ENCODE measurements at regions not wholly inside any gene's neighbourhood (a gene's known extent, or its start where the extent isn't known, plus 50 kb on each side); places are given as distances from the start of the nearest gene placed in this dataset.

DNA sequence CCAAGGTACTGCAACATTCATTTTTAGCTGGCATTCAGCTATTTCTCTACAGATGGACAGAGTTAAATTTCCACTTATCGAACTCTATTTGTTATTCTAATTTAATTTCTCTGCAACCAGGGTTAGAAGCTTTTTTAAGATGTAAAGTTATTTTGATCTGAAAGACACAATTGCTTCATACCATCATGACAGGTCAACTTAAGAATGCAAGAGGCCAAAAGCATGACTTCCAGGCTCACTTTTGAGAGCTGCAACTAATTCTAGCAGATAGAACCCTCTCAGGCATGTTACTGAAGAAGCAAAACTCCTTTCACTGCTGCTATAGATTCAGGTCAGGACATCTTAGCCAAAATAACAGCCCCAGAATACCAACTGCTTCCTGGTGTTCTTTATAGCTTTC lies 86.5 kb upstream of the GALNT18 start:
- Mint-ChIP-seq H3K9me3 (no peaks in the 10 kb centered on the region), H3K4me3 (no peak overlapping the region), H3K27ac (no peak overlapping the region), H3K4me1 (no peaks in the 10 kb centered on the region), H3K27me3 (ENCODE audit: insufficient read depth, low read depth, poor library complexity) (peaks cover 5% of the 10 kb centered on the region), H3K36me3 (ENCODE audit: low read depth) (no peaks in the 10 kb centered on the region)
- ATAC-seq (no peak), DNase-seq (ENCODE audit: low spot score) (no peak)
- H3K9me2 ChIP-seq (ENCODE audit: insufficient read depth) = no peaks in the 10 kb centered on the region; the same call in 1 of the 2 replicates
- no peaks in the 10 kb centered on the region for H3K27me3 ChIP-seq (ENCODE audit: insufficient read depth)
- TF ChIP-seq, protein P1, sequence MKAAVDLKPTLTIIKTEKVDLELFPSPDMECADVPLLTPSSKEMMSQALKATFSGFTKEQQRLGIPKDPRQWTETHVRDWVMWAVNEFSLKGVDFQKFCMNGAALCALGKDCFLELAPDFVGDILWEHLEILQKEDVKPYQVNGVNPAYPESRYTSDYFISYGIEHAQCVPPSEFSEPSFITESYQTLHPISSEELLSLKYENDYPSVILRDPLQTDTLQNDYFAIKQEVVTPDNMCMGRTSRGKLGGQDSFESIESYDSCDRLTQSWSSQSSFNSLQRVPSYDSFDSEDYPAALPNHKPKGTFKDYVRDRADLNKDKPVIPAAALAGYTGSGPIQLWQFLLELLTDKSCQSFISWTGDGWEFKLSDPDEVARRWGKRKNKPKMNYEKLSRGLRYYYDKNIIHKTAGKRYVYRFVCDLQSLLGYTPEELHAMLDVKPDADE (IDR thresholded peaks at IDR 0.05) = no peak
- TF ChIP-seq JUNB (IDR thresholded peaks at IDR 0.05; ENCODE audit: unreplicated experiment) (no peak), EZH2 (IDR thresholded peaks at IDR 0.05; ENCODE audit: low read depth, unreplicated experiment) (no peak), ZNF114 (CRISPR knock-in tag; IDR thresholded peaks at IDR 0.05) (no peak), ZNF331 (CRISPR knock-in tag; IDR thresholded peaks at IDR 0.05; ENCODE audit: low read depth) (no peak), EZH2phosphoT487 (IDR thresholded peaks at IDR 0.05; ENCODE audit: unreplicated experiment) (no peak), STAT1 (IDR thresholded peaks at IDR 0.05; ENCODE audit: unreplicated experiment) (no peak), POLR2AphosphoS5 (IDR thresholded peaks at IDR 0.05; ENCODE audit: low read depth) (no peak), NANOG (IDR thresholded peaks at IDR 0.05; ENCODE audit: borderline replicate concordance) (no peak)
- TF ChIP-seq, protein P2, sequence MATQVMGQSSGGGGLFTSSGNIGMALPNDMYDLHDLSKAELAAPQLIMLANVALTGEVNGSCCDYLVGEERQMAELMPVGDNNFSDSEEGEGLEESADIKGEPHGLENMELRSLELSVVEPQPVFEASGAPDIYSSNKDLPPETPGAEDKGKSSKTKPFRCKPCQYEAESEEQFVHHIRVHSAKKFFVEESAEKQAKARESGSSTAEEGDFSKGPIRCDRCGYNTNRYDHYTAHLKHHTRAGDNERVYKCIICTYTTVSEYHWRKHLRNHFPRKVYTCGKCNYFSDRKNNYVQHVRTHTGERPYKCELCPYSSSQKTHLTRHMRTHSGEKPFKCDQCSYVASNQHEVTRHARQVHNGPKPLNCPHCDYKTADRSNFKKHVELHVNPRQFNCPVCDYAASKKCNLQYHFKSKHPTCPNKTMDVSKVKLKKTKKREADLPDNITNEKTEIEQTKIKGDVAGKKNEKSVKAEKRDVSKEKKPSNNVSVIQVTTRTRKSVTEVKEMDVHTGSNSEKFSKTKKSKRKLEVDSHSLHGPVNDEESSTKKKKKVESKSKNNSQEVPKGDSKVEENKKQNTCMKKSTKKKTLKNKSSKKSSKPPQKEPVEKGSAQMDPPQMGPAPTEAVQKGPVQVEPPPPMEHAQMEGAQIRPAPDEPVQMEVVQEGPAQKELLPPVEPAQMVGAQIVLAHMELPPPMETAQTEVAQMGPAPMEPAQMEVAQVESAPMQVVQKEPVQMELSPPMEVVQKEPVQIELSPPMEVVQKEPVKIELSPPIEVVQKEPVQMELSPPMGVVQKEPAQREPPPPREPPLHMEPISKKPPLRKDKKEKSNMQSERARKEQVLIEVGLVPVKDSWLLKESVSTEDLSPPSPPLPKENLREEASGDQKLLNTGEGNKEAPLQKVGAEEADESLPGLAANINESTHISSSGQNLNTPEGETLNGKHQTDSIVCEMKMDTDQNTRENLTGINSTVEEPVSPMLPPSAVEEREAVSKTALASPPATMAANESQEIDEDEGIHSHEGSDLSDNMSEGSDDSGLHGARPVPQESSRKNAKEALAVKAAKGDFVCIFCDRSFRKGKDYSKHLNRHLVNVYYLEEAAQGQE (IDR thresholded peaks at IDR 0.05; ENCODE audit: unreplicated experiment) = no peak
- TF ChIP-seq, protein P3, sequence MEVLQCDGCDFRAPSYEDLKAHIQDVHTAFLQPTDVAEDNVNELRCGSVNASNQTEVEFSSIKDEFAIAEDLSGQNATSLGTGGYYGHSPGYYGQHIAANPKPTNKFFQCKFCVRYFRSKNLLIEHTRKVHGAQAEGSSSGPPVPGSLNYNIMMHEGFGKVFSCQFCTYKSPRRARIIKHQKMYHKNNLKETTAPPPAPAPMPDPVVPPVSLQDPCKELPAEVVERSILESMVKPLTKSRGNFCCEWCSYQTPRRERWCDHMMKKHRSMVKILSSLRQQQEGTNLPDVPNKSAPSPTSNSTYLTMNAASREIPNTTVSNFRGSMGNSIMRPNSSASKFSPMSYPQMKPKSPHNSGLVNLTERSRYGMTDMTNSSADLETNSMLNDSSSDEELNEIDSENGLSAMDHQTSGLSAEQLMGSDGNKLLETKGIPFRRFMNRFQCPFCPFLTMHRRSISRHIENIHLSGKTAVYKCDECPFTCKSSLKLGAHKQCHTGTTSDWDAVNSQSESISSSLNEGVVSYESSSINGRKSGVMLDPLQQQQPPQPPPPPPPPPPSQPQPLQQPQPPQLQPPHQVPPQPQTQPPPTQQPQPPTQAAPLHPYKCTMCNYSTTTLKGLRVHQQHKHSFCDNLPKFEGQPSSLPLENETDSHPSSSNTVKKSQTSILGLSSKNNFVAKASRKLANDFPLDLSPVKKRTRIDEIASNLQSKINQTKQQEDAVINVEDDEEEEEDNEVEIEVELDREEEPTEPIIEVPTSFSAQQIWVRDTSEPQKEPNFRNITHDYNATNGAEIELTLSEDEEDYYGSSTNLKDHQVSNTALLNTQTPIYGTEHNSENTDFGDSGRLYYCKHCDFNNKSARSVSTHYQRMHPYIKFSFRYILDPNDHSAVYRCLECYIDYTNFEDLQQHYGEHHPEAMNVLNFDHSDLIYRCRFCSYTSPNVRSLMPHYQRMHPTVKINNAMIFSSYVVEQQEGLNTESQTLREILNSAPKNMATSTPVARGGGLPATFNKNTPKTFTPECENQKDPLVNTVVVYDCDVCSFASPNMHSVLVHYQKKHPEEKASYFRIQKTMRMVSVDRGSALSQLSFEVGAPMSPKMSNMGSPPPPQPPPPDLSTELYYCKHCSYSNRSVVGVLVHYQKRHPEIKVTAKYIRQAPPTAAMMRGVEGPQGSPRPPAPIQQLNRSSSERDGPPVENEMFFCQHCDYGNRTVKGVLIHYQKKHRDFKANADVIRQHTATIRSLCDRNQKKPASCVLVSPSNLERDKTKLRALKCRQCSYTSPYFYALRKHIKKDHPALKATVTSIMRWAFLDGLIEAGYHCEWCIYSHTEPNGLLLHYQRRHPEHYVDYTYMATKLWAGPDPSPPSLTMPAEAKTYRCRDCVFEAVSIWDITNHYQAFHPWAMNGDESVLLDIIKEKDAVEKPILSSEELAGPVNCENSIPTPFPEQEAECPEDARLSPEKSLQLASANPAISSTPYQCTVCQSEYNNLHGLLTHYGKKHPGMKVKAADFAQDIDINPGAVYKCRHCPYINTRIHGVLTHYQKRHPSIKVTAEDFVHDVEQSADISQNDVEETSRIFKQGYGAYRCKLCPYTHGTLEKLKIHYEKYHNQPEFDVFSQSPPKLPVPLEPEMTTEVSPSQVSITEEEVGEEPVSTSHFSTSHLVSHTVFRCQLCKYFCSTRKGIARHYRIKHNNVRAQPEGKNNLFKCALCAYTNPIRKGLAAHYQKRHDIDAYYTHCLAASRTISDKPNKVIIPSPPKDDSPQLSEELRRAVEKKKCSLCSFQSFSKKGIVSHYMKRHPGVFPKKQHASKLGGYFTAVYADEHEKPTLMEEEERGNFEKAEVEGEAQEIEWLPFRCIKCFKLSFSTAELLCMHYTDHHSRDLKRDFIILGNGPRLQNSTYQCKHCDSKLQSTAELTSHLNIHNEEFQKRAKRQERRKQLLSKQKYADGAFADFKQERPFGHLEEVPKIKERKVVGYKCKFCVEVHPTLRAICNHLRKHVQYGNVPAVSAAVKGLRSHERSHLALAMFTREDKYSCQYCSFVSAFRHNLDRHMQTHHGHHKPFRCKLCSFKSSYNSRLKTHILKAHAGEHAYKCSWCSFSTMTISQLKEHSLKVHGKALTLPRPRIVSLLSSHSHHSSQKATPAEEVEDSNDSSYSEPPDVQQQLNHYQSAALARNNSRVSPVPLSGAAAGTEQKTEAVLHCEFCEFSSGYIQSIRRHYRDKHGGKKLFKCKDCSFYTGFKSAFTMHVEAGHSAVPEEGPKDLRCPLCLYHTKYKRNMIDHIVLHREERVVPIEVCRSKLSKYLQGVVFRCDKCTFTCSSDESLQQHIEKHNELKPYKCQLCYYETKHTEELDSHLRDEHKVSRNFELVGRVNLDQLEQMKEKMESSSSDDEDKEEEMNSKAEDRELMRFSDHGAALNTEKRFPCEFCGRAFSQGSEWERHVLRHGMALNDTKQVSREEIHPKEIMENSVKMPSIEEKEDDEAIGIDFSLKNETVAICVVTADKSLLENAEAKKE (CRISPR knock-in tag; IDR thresholded peaks at IDR 0.05) = no peak
- TF ChIP-seq, protein P4, sequence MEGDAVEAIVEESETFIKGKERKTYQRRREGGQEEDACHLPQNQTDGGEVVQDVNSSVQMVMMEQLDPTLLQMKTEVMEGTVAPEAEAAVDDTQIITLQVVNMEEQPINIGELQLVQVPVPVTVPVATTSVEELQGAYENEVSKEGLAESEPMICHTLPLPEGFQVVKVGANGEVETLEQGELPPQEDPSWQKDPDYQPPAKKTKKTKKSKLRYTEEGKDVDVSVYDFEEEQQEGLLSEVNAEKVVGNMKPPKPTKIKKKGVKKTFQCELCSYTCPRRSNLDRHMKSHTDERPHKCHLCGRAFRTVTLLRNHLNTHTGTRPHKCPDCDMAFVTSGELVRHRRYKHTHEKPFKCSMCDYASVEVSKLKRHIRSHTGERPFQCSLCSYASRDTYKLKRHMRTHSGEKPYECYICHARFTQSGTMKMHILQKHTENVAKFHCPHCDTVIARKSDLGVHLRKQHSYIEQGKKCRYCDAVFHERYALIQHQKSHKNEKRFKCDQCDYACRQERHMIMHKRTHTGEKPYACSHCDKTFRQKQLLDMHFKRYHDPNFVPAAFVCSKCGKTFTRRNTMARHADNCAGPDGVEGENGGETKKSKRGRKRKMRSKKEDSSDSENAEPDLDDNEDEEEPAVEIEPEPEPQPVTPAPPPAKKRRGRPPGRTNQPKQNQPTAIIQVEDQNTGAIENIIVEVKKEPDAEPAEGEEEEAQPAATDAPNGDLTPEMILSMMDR (conservative IDR thresholded peaks at IDR 0.05; ENCODE audit: low read depth in 2 of 2) = no peak
- H3K4me3 ChIP-seq = no peak overlapping the region
- H3K27ac ChIP-seq (ENCODE audit: low read depth) = no peak overlapping the region
- H4K20me1 ChIP-seq (replicated peaks; ENCODE audit: insufficient read depth) = no peaks in the 10 kb centered on the region
- no peaks in the 10 kb centered on the region for H3K4me1 ChIP-seq (ENCODE audit: insufficient read depth)
- H3F3A ChIP-seq (replicated peaks; ENCODE audit: low read depth) = no peaks in the 10 kb centered on the region
- no peak overlapping the region for H2AFZ ChIP-seq
- no peaks in the 10 kb centered on the region for H3K79me2 ChIP-seq (replicated peaks; ENCODE audit: insufficient read depth)
- no peak overlapping the region for H3K4me2 ChIP-seq
- H3K36me3 ChIP-seq (ENCODE audit: insufficient read depth) = no peaks in the 10 kb centered on the region
